HuH-7 (cell line): ENCODE measurements at regions not wholly inside any gene's neighbourhood (a gene's known extent, or its start where the extent isn't known, plus 50 kb on each side); places are given as distances from the start of the nearest gene placed in this dataset.

Source experiments
- DNase-seq: peaks from one replicate; pipeline ENCODE4 v3.0.0; 2011; ENCODE audit warnings: low spot score

DNA sequence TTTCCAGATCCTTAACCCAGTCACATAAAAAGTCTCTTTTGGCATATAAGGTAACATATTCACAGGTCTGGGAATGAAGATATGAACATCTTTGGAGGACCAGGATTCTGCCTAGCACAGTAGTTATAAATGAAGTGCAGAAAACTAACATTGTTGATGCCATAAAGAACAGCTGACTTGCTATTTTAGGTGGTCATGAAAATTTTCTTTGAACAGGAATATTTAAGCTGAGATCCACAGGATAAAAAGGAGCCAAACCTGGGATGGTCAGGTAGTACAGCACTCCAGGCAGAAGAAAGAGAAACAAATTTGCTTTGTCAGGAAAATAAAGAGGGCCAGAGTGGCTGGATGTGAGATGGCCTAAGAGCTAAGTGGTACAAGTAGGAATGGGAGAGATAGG is 80.0 kb downstream of the CENPW start:
- DNase-seq: no peak

DNA sequence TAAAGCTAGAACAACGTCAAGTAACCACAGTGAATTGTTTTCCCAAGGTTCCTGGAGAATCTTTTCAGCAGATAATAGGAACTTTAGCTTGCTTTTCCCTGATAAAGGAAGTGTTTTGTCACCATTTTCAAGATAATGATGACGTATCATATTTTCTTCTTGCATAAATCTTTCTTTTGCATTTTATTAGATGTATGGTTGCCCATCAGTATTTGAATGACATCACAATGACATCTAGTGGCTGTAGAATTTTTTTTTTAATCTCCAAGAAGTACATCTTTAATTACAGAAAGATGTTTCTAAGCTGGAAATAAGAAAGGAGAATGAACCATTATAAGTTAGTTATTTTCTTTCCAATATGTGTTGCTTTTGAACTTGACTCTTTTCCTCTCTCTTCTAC is 83.0 kb downstream of the CENPW start:
- DNase-seq: no peak

GRCh38 chr6:126427713-126428112 is 87.8 kb downstream of the CENPW start:
- peak; percentile 6 for DNase-seq

DNA sequence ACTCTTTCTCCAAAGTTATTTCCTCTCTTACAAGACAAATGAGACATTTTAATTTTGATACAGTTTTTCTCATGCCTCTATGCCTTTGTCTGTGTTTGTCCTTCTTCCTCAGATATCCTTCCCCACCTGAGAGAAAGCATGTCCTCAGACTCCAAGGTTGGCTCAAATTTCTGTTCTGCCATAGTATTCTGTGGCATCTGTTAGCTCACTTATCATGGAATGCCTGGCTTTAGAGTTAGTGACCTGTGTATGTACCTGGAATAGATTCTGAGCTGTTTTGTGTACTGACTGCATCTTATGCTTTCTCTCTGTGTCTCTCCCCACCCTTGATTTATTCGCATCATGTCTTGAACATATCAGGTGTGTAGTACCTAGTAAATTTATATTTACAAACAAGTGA is 90.0 kb downstream of the CENPW start:
- no peak for DNase-seq

DNA sequence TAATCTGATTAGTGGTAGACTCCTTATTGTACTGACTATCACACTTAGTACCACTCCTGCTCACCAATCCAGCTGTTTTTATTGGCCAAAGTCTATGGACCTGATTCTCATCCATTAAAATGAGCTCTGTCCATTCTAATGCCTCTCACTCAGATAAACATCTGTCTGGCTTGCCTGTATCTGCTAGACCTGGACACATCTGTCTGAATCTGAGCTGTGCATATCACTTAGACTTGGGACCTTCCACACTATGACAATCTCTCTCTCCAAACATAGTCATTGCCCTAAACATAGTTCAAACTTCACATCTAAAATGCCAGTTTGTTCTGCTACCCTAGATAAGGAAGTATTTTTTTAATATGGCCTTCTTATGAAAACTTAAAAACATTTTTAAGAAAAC is 92.6 kb downstream of the CENPW start:
- DNase-seq: no peak

DNA sequence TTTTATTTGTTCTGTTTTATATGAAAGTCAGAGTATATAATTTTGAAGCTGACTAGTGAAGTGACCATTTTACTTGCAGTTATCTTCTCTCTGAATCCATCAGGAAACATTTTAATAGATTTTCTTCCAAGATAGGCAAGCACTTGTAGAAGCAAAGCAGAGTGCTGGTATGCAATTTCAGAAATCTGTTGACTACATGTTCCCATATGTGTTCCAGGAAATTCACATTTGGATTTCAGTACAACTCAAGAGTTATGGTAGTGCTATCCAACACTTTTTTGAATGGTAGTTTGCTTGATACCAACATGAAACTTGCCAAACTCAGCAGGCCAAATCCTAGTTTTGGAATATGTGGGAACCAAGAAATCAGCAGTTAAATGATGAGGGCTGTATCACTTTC is 94.0 kb downstream of the CENPW start:
- DNase-seq: no peak

DNA sequence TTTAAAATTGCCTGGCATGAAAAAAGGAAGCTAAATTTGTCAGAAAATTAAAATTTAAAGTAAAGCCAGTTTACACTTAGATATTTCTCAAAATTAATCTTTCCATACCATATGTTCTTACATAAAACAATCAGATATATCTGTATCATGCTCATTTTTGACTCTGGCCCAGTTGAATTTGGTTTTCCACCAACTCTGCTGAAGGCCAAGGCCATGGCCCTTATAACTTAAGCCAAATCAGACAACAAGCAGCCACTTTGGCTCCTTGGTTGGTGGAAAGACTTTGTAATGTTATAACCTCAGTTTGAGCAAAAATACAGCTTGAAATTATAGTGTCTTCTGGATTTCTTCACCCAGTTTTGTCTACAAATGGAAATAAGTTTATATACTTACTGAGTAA is 97.3 kb downstream of the CENPW start:
- no peak for DNase-seq

DNA sequence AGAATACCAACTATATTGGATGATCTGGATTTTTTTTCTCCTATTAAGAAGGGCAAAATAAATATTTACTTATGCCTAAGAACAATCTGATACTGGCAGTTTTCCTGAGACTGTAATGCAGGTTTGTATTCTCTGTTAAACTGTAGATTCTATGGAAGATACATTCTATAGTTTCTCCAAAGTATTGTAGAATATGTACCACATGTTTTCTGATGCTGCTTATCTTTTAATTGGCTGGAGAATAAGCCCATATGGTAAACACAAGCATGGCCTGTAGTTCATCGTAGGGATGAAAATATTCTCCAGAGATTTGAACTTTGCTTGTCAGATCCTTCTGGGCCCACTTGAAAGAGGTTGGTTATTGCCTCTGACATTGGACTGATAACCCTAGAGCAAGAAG is 99.1 kb downstream of the CENPW start:
- no peak for DNase-seq

- DNase-seq: no peak
Measured at GRCh38 chr6:126440923-126441322, 101.0 kb downstream of the CENPW start.

- no peak for DNase-seq
Measured at GRCh38 chr6:126444659-126445273, 104.9 kb downstream of the CENPW start.

- no peak for DNase-seq
Measured at GRCh38 chr6:126446248-126446647, 106.3 kb downstream of the CENPW start.

- no peak for DNase-seq
Measured at GRCh38 chr6:126447367-126447766, 107.5 kb downstream of the CENPW start.

GRCh38 chr6:126461045-126461444 is 121.1 kb downstream of the CENPW start:
- DNase-seq: no peak

- DNase-seq: no peak
Measured at GRCh38 chr6:126464245-126464644, 124.3 kb downstream of the CENPW start.

GRCh38 chr6:126475449-126475848 is 135.5 kb downstream of the CENPW start:
- DNase-seq: no peak

GRCh38 chr6:126477678-126478077 is 137.8 kb downstream of the CENPW start:
- no peak for DNase-seq

DNA sequence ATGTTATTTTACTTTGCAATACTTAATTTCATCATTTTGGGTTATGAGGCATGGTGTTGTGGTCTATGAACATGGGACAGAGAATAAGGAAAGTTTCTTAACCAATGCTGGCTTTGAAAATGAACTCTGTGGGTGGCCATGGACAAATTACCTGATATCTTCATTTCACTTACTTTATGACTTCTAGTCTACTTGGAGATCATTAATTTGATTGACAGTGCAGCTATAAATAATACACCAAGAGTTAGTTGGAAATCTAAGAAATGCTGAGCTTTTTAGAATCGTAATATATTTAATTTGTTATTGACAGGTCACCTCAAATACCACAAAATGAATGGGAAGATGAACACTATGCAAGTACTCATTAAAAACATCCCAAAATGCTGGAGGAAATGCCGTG is 140.4 kb downstream of the CENPW start:
- DNase-seq: no peak

GRCh38 chr6:126481319-126481718 is 141.4 kb downstream of the CENPW start:
- DNase-seq: no peak

- no peak for DNase-seq
Measured at GRCh38 chr6:126504792-126505191, 164.9 kb downstream of the CENPW start.

DNA sequence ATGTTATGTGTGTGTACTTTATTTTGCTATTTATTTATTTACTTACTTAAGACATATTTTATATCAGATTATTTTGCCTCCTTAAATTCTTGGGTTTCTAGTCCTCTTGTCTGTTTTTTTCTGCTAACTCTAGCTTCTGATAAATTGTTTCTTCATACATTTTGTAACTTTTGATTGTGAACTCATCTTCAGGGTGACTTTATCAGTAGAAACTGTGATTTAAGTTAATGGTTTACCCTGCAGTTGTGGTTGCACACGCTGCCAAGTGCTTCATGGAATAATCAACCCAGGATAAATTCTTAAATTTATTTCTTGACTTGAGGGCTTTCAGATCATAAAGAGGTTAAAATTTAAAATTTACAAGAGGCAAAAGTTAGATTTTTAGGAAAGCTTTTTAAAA is 173.3 kb downstream of the CENPW start:
- no peak for DNase-seq

DNA sequence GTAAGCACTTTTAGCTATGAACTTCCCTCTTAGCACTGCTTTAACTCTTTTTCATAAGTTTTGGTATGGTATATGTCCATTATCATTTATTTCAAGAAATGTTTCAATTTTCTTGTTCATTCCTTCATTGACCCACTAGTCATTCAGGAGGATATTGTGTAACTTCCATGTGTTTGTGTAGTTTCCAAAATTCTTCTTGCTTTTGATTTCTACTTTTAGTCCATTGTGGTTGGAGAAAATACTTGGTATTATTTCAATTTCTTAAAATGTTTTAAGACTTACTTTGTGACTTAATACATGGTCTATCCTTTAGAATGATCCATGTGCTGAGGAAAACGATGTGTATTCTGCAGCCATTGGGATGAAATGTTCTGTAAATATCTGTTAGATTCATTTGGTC is 176.5 kb downstream of the CENPW start:
- DNase-seq: no peak

DNA sequence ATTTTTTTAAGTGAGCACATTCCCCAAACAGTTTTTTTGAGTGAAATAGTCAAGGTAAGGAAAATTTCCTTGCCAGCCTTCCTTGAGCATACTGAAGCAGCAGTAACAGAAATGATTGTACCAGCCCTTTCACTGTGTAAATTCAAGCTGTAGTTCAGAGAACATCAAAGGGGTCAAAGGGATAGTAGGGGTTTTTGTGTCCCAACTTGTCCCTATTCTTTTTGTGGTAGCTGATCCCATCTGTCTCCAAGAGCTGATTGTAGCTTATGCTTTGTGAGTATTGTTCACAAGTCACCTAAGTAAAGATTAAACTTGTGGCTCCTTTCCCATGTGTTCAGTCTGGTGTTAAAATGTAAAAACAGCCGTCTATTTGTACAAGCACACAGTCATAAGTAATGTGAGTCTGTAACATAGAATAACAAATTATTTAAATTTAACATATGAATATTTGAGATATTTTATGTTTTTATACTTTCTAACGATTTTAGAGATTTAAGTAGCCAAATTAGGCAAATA is 185.0 kb downstream of the CENPW start:
- no peak for DNase-seq

- DNase-seq: no peak
Measured at GRCh38 chr6:126526547-126526946, 186.6 kb downstream of the CENPW start.

DNA sequence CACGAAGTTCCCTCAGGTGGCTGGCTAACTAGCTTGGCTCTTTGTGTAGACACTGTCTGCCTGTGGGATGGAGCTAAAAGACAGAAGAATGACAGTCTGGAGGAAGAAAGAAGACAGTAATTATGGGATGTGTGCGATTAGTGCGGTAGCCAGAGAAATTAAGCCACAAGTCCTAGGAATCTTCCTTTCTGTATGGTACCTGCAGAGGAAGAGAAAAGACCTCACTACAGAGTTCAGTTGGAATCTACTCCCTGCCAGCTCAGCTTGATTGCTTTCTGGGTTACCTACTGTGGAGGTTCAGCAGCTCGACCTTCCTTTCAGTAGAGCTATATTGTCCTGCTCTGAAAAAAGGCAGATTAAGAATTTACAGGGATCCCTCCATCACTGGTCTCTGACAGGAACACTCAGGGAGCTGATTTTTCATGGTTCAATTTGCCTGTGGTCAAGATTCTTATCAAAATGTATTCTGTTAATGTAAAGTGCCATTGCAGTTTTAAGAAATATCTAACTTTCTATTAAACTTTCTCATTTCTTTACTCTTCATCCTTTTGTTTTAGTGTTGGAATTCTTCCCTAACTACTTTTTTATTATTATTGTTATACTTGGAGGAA is 187.2 kb downstream of the CENPW start:
- DNase-seq: no peak
